ENCODE measurements at regions not wholly inside any gene's neighbourhood (a gene's known extent, or its start where the extent isn't known, plus 50 kb on each side); places are given as distances from the start of the nearest gene placed in this dataset.
"Not testable (repeated sequence)": the region's sequence is repeated elsewhere in the genome, so short reads cannot be mapped to it uniquely, and the experiment has no call there.

DNA sequence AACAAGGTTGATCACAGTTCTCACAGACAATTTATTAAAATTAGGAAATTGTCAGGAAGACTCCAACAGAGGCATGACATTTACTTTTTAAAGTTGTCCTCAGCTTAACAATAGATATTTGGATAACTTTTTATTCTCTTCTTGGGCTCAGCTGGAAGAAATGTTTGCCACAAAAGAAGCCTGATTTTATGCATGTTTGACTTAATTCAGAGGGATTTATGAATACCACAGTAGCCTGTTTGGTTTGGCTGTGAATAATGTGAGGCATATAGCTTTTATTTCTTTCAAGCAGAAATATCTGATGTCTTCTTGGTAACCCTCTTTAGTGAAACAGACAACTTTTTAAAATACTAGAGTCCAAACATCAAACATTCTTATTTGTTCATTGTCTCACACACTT is 1464.5 kb upstream of the SLC10A2 start:
- no peak overlapping the region for H3K4me2 ChIP-seq (ENCODE audit: unreplicated experiment)
- no peaks in the 10 kb centered on the region for H3K79me2 ChIP-seq (ENCODE audit: insufficient read depth)
- no peak overlapping the region for H2AFZ ChIP-seq
- DNase-seq: no peak
- in situ Hi-C loops (cut with MboI): no loop called here
- no peak overlapping the region for H3K4me3 ChIP-seq
- no peaks in the 10 kb centered on the region for H3F3A ChIP-seq (ENCODE audit: insufficient read depth)
- H3K27me3 ChIP-seq (replicated peaks; ENCODE audit: insufficient read depth): no peaks in the 10 kb centered on the region
- H3K27ac ChIP-seq: no peak overlapping the region
- no peaks in the 10 kb centered on the region for H3K4me1 ChIP-seq (ENCODE audit: insufficient read depth)
- H3K36me3 ChIP-seq (ENCODE audit: low read depth): no peaks in the 10 kb centered on the region
- TF ChIP-seq EZH2phosphoT487 (IDR thresholded peaks at IDR 0.05; ENCODE audit: insufficient read depth, low read depth) (no peak), EZH2 (IDR thresholded peaks at IDR 0.05; ENCODE audit: insufficient read depth, poor library complexity, severe bottlenecking) (no peak)
- H4K20me1 ChIP-seq (ENCODE audit: insufficient read depth): no peaks in the 10 kb centered on the region
- no peaks in the 10 kb centered on the region for H3K9me3 ChIP-seq (ENCODE audit: low read depth)
- no peaks in the 10 kb centered on the region for H3K9me2 ChIP-seq (ENCODE audit: insufficient read depth)
- no peak overlapping the region for H3K9ac ChIP-seq

DNA sequence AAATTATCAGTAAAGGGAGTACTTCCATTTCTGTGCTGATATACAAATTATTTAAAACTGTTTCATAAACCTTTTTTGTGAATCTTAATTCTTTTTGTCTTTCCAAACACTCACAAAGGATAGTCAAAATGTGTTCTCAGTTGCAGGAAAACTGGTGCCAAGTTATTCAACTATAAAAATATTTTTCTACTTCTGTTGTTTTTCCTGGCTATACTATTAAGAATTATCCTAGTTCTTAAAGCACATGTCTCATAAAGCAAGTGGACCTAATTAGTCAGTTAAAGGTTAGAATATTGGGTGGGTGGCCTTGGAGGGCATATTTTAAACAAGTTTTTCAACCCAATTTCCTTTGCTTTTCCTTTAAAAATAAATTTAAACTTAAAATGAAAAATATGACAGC is 1460.3 kb upstream of the SLC10A2 start:
- Histone ChIP-seq H2AFZ (no peak overlapping the region), H3K79me2 (ENCODE audit: insufficient read depth) (no peaks in the 10 kb centered on the region), H3K27ac (no peak overlapping the region), H3K9ac (no peak overlapping the region), H3K27me3 (replicated peaks; ENCODE audit: insufficient read depth) (no peaks in the 10 kb centered on the region), H3K4me1 (ENCODE audit: insufficient read depth) (no peaks in the 10 kb centered on the region), H4K20me1 (ENCODE audit: insufficient read depth) (no peaks in the 10 kb centered on the region), H3K4me3 (no peak overlapping the region), H3K9me3 (ENCODE audit: low read depth) (no peaks in the 10 kb centered on the region), H3F3A (ENCODE audit: insufficient read depth) (no peaks in the 10 kb centered on the region), H3K4me2 (ENCODE audit: unreplicated experiment) (no peak overlapping the region), H3K36me3 (ENCODE audit: low read depth) (no peaks in the 10 kb centered on the region), H3K9me2 (ENCODE audit: insufficient read depth) (no peaks in the 10 kb centered on the region)
- in situ Hi-C loops (cut with MboI): no loop called here
- TF ChIP-seq EZH2phosphoT487 (IDR thresholded peaks at IDR 0.05; ENCODE audit: insufficient read depth, low read depth) (no peak), EZH2 (IDR thresholded peaks at IDR 0.05; ENCODE audit: insufficient read depth, poor library complexity, severe bottlenecking) (no peak)
- DNase-seq: no peak

DNA sequence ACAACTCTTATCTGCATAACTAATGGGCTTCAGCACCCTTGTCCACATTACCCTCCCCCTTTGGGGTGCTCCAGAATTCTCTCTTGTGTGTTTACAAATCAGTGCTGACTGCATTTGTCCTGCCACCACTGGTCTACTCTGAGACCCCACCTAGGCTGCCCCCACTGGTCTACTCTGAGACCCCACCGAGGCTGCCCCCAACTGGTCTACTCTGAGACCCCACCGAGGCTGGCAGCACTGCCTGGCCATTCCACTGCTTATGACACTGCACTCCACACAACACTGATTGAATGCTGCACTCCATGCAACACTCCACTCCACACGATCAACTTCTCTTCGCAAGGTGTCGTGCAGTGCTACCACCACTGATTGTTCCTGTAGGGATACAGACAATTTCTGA is 1459.2 kb upstream of the SLC10A2 start:
- Histone ChIP-seq H3F3A (ENCODE audit: insufficient read depth) (no peaks in the 10 kb centered on the region), H3K4me2 (ENCODE audit: unreplicated experiment) (no peak overlapping the region), H3K9ac (no peak overlapping the region), H3K4me3 (no peak overlapping the region), H3K9me2 (ENCODE audit: insufficient read depth) (no peaks in the 10 kb centered on the region), H3K4me1 (ENCODE audit: insufficient read depth) (no peaks in the 10 kb centered on the region), H3K9me3 (ENCODE audit: low read depth) (no peaks in the 10 kb centered on the region), H2AFZ (no peak overlapping the region), H4K20me1 (ENCODE audit: insufficient read depth) (no peaks in the 10 kb centered on the region), H3K27me3 (replicated peaks; ENCODE audit: insufficient read depth) (no peaks in the 10 kb centered on the region), H3K79me2 (ENCODE audit: insufficient read depth) (no peaks in the 10 kb centered on the region), H3K36me3 (ENCODE audit: low read depth) (no peaks in the 10 kb centered on the region), H3K27ac (no peak overlapping the region)
- in situ Hi-C loops (cut with MboI): no loop called here
- WGBS, 2 experiments (ENCODE audit: low coverage in 1 of 2, low lambda C conversion rate in 2 of 2, missing lambda C conversion rate in 2 of 2): 32 to 49% methylated on average over 4 to 5 of the region's 5 CpGs
- DNase-seq: no peak
- TF ChIP-seq EZH2 (IDR thresholded peaks at IDR 0.05; ENCODE audit: insufficient read depth, poor library complexity, severe bottlenecking) (no peak), EZH2phosphoT487 (IDR thresholded peaks at IDR 0.05; ENCODE audit: insufficient read depth, low read depth) (no peak)

- H2AFZ ChIP-seq: no peak overlapping the region
- no peak for TF ChIP-seq EZH2phosphoT487 (IDR thresholded peaks at IDR 0.05; ENCODE audit: insufficient read depth, low read depth)
- TF ChIP-seq EZH2 (IDR thresholded peaks at IDR 0.05; ENCODE audit: insufficient read depth, poor library complexity, severe bottlenecking): no peak
- no peaks in the 10 kb centered on the region for H4K20me1 ChIP-seq (ENCODE audit: insufficient read depth)
- H3K27me3 ChIP-seq (replicated peaks; ENCODE audit: insufficient read depth): no peaks in the 10 kb centered on the region
- WGBS, 2 experiments (ENCODE audit: low coverage in 1 of 2, low lambda C conversion rate in 2 of 2, missing lambda C conversion rate in 2 of 2): 50 to 59% methylated on average over 23 to 25 of the region's 25 CpGs
- H3K4me2 ChIP-seq (ENCODE audit: unreplicated experiment): no peak overlapping the region
- H3K9ac ChIP-seq: no peak overlapping the region
- no peak for DNase-seq
- H3K27ac ChIP-seq: no peak overlapping the region
- no peaks in the 10 kb centered on the region for H3K4me1 ChIP-seq (ENCODE audit: insufficient read depth)
- no peaks in the 10 kb centered on the region for H3K36me3 ChIP-seq (ENCODE audit: low read depth)
- H3K9me3 ChIP-seq (ENCODE audit: low read depth): no peaks in the 10 kb centered on the region
- in situ Hi-C loops (cut with MboI): no loop called here
- no peaks in the 10 kb centered on the region for H3F3A ChIP-seq (ENCODE audit: insufficient read depth)
- no peak overlapping the region for H3K4me3 ChIP-seq
- no peaks in the 10 kb centered on the region for H3K9me2 ChIP-seq (ENCODE audit: insufficient read depth)
- H3K79me2 ChIP-seq (ENCODE audit: insufficient read depth): no peaks in the 10 kb centered on the region
Measured at GRCh38 chr13:104522235-104523072, 1456.2 kb upstream of the SLC10A2 start.

GRCh38 chr13:104510422-104510821 is 1444.2 kb upstream of the SLC10A2 start:
- Histone ChIP-seq H3K36me3 (ENCODE audit: low read depth) (no peaks in the 10 kb centered on the region; the same call in 1 of the 2 replicates), H3F3A (ENCODE audit: insufficient read depth) (no peaks in the 10 kb centered on the region), H2AFZ (no peak overlapping the region), H3K9me2 (ENCODE audit: insufficient read depth) (no peaks in the 10 kb centered on the region), H3K4me1 (ENCODE audit: insufficient read depth) (no peaks in the 10 kb centered on the region), H3K4me2 (ENCODE audit: unreplicated experiment) (no peak overlapping the region), H4K20me1 (ENCODE audit: insufficient read depth) (no peaks in the 10 kb centered on the region), H3K27me3 (replicated peaks; ENCODE audit: insufficient read depth) (no peaks in the 10 kb centered on the region), H3K9ac (no peak overlapping the region), H3K9me3 (ENCODE audit: low read depth) (peaks cover 4% of the 10 kb centered on the region), H3K27ac (no peak overlapping the region), H3K79me2 (ENCODE audit: insufficient read depth) (no peaks in the 10 kb centered on the region), H3K4me3 (no peak overlapping the region)
- WGBS, 2 experiments (ENCODE audit: low coverage in 1 of 2, low lambda C conversion rate in 2 of 2, missing lambda C conversion rate in 2 of 2): 24 to 29% methylated on average over 2 of the region's 2 CpGs
- in situ Hi-C loops (cut with MboI): no loop called here
- TF ChIP-seq EZH2 (IDR thresholded peaks at IDR 0.05; ENCODE audit: insufficient read depth, poor library complexity, severe bottlenecking) (no peak), EZH2phosphoT487 (IDR thresholded peaks at IDR 0.05; ENCODE audit: insufficient read depth, low read depth) (no peak)
- DNase-seq: no peak

DNA sequence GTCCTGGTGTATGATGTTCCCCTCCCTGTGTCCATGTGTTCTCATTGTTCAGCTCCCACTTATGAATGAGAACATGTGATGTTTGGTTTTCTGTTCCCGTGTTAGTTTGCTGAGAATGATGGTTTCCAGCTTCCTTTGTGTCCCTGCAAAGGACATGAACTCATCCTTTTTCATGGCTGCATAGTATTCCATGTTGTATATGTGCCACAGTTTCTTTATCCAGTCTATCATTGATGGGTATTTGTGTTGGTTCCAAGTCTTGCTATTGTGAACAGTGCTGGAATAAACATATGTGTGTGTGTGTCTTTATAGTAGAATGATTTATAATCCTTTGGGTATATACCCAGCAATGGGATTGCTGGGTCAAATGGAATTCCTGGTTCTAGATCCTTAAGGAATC is 1427.3 kb upstream of the SLC10A2 start:
- DNase-seq; H3K79me2 ChIP-seq (ENCODE audit: insufficient read depth); H3F3A ChIP-seq (ENCODE audit: insufficient read depth); H3K9me2 ChIP-seq (ENCODE audit: insufficient read depth); H3K27me3 ChIP-seq (replicated peaks; ENCODE audit: insufficient read depth); H3K4me3 ChIP-seq; H3K9me3 ChIP-seq (ENCODE audit: low read depth); H3K9ac ChIP-seq; H3K27ac ChIP-seq; H2AFZ ChIP-seq; H4K20me1 ChIP-seq (ENCODE audit: insufficient read depth); H3K4me2 ChIP-seq (ENCODE audit: unreplicated experiment); H3K4me1 ChIP-seq (ENCODE audit: insufficient read depth); in situ Hi-C loops (cut with MboI); H3K36me3 ChIP-seq (ENCODE audit: low read depth): not testable (repeated sequence)
- WGBS, 2 experiments (ENCODE audit: low coverage in 1 of 2, low lambda C conversion rate in 2 of 2, missing lambda C conversion rate in 2 of 2): 13 to 23% methylated on average over 1 of the region's 1 CpG
